ENCODE measurements at regions not wholly inside any gene's neighbourhood (a gene's known extent, or its start where the extent isn't known, plus 50 kb on each side); places are given as distances from the start of the nearest gene placed in this dataset.

DNA sequence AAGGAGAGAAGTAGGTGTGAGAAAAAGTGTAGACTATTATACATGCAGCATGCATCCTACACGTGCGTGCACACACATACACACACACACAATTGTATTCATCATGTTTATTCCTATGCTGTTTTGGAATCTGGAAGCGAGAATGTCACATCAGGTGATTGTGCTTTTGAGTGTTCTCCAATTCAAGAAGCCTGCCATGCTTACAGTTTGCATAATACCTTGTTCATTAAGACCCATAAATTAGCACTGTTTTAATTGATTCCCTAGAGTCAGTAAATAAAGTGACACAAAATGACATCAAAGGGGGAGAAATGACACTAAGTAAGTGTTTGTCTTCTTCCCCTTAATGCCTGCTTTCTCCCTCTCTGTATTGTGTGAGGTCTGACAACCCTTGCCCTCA is 336.1 kb upstream of the IGFBP7 start:
- Histone ChIP-seq H2AFZ (ENCODE audit: low read length) (no peak overlapping the region), H2BK20ac (ENCODE audit: low read depth, low read length, poor library complexity, severe bottlenecking) (no peak overlapping the region), H4K5ac (ENCODE audit: insufficient read length, low read depth, low read length) (no peak overlapping the region), H2BK5ac (ENCODE audit: insufficient read length, low read length) (no peak overlapping the region), H4K20me1 (ENCODE audit: control insufficient read depth, insufficient read depth, insufficient read length) (no peaks in the 10 kb centered on the region), H2AK5ac (ENCODE audit: insufficient read length, low read length) (no peak overlapping the region), H3K18ac (ENCODE audit: insufficient read length, low read depth, low read length) (no peak overlapping the region), H4K91ac (ENCODE audit: insufficient read length, low read depth, low read length) (no peak overlapping the region), H2BK12ac (ENCODE audit: insufficient read length, low read depth, low read length) (no peak overlapping the region), H2BK15ac (ENCODE audit: low read depth, low read length) (no peak overlapping the region), H2BK120ac (ENCODE audit: low read depth, low read length, poor library complexity, severe bottlenecking) (no peak overlapping the region), H3K9ac (ENCODE audit: extremely low read depth, insufficient read length, low read length) (no peak overlapping the region), H3K23me2 (ENCODE audit: insufficient read length, low read depth, low read length, poor library complexity, severe bottlenecking) (no peaks in the 10 kb centered on the region), H3K4me1 (ENCODE audit: insufficient read depth, low read length) (no peaks in the 10 kb centered on the region), H4K8ac (replicated peaks; ENCODE audit: insufficient read length, low read depth, low read length) (no peak overlapping the region), H3K27ac (ENCODE audit: insufficient read length, low read depth, low read length) (no peak overlapping the region), H3K4ac (ENCODE audit: low read depth, low read length) (no peak overlapping the region), H3K14ac (ENCODE audit: insufficient read depth, low read length) (no peak overlapping the region), H3K79me2 (ENCODE audit: insufficient read depth, low read length) (no peaks in the 10 kb centered on the region), H3T11ph (ENCODE audit: low read length) (no peak overlapping the region), H3K9me3 (ENCODE audit: control insufficient read depth, low read depth, low read length) (no peaks in the 10 kb centered on the region), H3K56ac (ENCODE audit: insufficient read length, low read depth, low read length) (no peak overlapping the region), H3K27me3 (ENCODE audit: insufficient read depth, low read length) (no peaks in the 10 kb centered on the region), H3K4me2 (ENCODE audit: insufficient read depth, insufficient read length, low read length) (no peak overlapping the region), H3K79me1 (ENCODE audit: insufficient read depth, low read depth, low read length, poor library complexity, severe bottlenecking) (no peaks in the 10 kb centered on the region), H3K23ac (ENCODE audit: insufficient read length, low read depth, low read length) (no peak overlapping the region)
- no peak for DNase-seq
- WGBS (ENCODE audit: extremely low coverage, insufficient read length, low lambda C conversion rate): no CpG with 5 or more reads among the region's 3 CpGs
- Mint-ChIP-seq H3K36me3 (ENCODE audit: insufficient read depth in 1 of 3, low read depth in 3 of 3) (peaks cover 0 to 15% (median 0%) of the 10 kb centered on the region in 3 experiments; a peak in 2 of 7 replicates), H3K27ac (no peak overlapping the region), H3K4me1 (no peaks in the 10 kb centered on the region), H3K4me3 (no peak overlapping the region), H3K27me3 (ENCODE audit: low read depth) (no peaks in the 10 kb centered on the region), H3K9me3 (peaks cover 8 to 9% of the 10 kb centered on the region in 2 experiments)
- TF ChIP-seq, protein P1, sequence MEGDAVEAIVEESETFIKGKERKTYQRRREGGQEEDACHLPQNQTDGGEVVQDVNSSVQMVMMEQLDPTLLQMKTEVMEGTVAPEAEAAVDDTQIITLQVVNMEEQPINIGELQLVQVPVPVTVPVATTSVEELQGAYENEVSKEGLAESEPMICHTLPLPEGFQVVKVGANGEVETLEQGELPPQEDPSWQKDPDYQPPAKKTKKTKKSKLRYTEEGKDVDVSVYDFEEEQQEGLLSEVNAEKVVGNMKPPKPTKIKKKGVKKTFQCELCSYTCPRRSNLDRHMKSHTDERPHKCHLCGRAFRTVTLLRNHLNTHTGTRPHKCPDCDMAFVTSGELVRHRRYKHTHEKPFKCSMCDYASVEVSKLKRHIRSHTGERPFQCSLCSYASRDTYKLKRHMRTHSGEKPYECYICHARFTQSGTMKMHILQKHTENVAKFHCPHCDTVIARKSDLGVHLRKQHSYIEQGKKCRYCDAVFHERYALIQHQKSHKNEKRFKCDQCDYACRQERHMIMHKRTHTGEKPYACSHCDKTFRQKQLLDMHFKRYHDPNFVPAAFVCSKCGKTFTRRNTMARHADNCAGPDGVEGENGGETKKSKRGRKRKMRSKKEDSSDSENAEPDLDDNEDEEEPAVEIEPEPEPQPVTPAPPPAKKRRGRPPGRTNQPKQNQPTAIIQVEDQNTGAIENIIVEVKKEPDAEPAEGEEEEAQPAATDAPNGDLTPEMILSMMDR (conservative IDR thresholded peaks at IDR 0.05): no peak
